ENCODE measurements at regions not wholly inside any gene's neighbourhood (a gene's known extent, or its start where the extent isn't known, plus 50 kb on each side); places are given as distances from the start of the nearest gene placed in this dataset.

- DNase-seq, result no peak
Measured at GRCh38 chr15:96222981-96223380, 107.5 kb upstream of the NR2F2 start.

DNA sequence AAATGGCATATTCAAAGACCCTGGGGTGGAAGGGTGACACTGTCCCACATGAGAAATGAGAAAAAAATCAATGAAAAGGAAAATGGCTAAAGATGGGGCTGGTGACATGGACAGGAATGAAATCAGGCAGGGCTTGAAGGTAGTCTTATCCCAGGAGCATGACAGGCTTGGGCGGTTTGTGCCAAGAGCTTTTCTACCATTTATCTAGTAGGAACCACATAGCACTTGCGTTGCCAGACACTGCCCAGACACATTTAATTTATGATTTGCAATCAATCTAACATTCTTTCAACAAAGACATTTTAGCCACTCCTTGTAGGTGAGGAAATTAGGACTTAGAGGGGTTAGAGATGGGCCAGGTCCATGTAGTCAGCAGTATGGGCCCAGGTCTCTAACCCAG, 106.6 kb upstream of the NR2F2 start:
- no peak for DNase-seq

DNA sequence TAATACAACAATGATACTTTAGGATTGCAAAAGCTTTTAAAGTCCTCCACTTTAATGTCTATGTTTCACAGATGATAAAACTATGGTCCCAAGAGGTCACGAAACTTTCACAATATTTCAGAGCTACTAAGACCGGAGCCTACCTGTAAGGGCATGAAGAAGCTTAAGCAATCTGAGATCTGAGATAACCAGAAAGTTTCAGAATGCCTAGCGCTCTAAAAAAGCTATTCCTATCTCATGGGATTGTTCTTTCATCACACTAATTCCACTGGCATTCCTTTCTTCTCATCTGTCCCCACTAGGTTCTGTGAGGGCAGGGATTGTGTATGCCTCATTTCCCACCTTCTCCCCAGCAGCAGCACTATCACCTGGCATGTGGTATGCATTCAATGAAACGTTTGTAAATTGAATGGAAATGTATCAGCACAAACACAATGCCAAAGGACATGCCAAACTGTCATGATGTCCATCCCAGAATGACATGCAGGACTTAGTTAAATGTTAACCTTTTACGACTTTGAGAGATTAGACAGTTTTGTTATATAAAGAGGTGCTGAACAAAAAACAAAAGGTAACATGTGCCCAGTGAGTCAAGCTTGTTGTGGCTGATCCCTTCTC, 104.7 kb upstream of the NR2F2 start:
- DNase-seq, result no peak

DNA sequence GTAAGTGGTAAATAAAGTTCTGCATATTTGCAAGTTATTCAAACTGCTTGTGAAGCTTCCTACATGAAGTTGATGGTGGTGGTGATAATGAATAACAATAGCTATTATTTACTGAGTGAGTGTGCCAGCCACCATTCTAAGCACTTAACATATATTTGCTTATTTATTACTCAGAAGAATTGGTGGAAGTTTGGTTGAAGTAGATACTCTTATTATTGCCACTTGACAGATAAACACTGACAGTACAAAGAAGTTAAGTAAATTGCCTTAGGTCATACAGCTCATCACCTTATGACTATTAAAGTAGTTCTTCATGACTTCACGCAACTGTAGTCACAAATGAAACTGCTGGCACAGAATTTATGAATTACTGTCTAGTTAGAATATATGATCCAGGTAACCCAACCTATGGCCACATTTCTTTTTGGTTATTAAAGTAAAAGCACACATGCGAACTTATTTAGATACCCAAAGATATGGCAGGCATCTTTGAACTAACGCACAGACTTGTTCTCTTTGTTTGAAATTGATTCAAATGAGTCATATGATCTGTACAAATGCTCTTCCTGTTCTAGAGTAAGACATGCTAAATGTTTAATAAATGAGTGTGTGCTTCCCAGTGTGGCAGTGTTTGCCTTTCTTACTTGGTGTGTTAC, 99.8 kb upstream of the NR2F2 start:
- no peak for DNase-seq

GRCh38 chr15:96232335-96232734, 98.2 kb upstream of the NR2F2 start:
- no peak for DNase-seq

DNA sequence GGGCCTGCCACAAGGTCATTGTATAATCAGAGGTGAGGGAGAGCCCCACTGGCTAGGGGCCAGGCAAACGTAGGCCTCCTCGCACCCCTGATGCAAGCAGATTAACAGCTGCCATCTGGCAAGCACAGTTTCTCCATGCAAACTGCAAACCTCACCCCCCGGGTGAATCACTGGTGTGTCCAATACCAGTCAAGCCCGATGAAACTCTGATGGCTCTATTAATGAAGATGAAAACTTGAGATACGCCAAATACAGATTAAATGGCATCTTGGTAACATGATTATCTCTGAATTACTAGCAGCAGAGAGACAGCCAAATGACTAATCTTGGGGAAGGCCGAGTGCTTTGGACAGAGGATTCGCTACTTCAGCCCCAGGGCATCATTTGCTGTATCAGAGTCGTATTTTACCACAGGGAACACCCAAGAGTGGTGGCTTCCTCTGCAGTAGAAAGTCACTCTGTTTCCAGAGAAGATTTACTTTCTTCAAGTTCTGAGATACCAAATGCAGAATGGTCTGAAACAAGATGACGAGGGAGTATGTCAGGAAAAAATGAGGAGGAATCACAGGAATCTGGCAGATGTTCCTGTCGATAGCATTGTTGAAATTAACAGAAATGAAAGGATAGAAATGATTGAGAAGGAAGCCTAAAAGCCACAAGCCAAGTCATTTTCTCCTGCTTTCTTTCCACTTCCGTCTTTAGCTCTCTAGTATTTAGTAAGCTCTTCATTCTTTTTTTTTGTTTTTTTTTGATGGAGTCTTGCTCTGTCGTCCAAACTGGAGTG, 96.2 kb upstream of the NR2F2 start:
- no peak for DNase-seq

DNA sequence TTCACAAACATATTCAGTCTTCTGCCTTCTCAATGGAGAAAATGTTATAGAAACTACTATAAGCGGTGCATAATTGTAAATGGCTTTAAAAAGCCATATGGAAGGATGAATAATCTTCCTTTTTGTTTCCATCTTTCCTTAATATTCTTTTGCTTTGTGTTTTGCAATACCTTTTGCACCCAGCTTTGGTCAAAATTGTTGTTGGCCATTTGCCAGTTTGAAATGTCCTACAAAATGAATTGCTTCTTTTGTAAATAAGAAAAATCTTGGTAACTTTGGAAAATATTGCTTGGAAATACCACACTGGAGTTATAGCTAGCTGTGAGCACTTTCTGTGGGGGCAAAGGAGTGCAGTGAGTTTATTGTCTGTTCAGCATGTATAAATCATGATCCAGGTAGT, 93.5 kb upstream of the NR2F2 start:
- DNase-seq, result no peak

DNA sequence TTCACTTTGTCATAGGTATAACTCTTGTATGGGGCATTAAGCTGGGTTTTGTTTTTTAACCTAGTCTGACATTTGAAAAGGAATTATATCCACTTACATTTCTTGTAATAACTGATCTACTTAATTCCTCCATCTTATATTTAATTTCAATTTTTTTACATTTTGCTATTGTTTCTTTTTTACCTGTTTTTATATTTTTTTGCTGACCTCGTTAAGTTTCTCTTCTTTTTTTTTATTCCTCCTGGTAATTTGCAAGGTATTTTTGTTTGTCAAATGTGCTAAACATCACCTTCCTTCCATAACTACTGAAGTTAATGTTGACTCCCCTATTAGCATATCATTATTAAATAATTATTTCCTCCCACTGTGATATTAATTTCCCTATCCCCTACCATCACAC, 87.7 kb upstream of the NR2F2 start:
- DNase-seq, result no peak

DNA sequence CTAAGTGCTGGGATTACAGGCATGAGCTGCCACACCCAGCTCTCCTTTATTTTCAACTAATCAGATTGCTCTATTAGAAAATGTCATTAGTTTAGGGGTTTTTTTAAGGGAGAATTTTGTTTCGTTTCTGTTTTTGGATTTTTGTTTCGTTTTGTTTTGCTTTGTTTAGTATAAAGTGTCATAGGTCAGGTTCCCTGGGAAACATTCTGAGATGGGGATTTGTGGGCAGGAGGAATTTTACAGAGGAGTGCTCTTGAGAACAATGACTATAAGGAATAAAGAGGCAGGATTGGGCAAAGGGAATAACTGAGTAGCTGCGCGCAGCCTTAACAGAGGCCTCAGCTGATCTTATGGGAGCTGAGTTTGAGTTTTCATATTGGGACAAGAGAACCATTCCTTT, 86.8 kb upstream of the NR2F2 start:
- no peak for DNase-seq

DNA sequence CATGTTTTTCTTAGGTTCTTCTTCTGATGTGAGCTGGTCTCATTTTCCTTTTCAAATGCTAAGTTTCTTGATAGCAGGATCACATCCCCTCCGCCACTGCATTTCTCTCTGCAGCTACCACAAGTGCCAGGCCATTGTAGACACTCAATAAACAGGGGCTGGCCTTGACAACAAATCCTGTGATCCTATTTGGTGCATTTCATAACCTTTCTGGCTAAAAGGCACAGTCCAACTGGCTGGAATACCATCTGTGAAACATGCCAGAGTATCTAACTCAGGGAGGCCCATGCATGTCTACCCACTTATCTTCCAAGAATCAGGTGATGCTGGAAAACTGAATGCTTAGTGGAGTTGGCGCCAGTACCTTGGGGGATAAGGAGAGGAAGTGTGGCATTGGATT, 85.2 kb upstream of the NR2F2 start:
- no peak for DNase-seq

GRCh38 chr15:96246057-96246456, 84.4 kb upstream of the NR2F2 start:
- DNase-seq, result no peak

DNA sequence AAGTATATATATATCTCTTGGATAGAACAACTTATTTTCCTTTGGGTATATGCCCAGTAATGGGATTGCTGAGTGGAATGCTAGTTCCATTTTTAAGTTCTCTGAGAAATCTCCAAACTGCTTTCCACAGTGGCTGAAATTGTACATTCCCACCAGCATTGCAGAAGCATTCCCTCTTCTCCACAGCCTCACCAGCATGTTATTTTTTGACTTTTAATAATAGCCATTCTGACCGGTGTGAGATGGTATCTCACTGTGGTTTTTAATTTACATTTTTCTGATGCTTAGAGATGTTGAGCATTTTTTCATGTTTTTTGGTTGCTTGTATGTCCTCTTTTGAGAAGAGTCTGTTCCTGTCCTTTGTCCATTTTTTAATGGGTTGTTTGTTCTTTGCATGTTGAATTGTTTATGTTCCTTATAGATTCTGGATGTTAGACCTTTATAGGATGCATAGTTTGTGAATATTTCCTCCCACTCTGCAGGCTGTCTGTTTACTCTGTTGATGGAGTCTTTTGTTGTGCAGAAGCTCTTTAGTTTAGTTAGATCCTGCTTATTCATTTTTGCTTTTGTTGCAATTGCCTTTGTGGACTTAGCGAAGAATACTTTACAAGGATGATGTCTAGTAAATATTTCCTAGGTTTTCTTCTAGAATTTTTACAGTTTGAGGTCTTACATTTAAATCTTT, 82.7 kb upstream of the NR2F2 start:
- DNase-seq, result no peak

GRCh38 chr15:96252148-96252547, 78.4 kb upstream of the NR2F2 start:
- no peak for DNase-seq

- no peak for DNase-seq
Measured at GRCh38 chr15:96253006-96253747, 77.3 kb upstream of the NR2F2 start.

GRCh38 chr15:96254173-96254572, 76.3 kb upstream of the NR2F2 start:
- no peak for DNase-seq

DNA sequence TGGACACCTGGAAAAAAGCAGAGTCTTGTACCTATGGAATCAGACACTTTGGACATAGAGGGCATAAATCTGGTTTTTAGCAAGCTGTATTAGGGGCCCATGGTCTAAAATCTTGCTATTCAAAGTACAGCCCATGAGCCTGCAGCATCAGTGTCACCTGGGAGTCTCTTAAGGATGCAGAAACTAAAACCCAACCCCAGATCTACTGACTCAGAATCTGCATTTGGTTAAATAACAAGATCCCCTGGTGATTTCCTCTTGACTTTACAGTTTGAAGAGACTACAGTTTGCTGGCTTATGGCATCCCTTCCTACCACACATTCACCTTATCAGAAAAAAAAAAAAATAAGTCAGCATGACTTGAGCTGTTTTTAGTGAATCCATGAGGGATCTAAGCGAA, 74.9 kb upstream of the NR2F2 start:
- no peak for DNase-seq

DNA sequence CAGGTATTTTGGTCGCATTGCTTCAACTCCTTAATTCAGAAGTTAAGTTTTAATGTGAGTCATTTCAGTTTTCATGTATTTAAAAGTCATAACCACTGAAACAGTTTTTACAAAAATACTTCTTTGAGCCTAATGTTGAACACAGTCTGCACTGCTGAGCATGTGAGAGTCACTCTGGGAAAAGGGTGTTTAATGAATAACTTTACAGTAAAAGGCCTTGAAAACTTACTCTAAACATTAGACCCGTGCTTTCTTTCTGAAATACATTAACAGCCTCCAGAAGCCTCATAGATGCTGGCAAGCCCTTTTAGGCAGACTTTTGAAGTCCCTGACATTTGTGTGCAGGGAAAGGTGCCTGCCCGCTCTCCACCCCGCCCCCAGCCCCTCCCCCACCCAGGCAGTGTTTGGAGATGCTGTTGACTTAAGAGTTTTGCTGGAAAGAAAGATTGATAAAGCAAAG, 68.9 kb upstream of the NR2F2 start:
- DNase-seq, result no peak

DNA sequence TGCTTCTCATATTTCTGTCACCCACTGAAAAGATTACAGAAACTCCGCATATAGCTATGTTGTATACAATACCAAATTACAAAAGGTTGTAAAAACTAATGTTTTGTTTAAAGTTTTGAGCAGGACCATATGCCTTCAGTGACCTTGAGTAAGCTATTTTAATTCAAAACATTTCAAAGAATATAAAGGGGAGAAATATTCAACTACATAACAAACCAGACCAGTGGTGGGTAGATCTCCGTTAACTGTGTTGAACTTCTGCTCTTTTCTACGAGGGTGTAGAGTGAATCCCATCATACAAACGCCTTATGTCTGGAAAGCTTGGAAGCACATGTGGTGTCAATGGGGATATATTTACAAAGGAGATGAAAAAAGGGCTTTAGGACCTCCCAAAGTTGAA, 68.4 kb upstream of the NR2F2 start:
- no peak for DNase-seq

DNA sequence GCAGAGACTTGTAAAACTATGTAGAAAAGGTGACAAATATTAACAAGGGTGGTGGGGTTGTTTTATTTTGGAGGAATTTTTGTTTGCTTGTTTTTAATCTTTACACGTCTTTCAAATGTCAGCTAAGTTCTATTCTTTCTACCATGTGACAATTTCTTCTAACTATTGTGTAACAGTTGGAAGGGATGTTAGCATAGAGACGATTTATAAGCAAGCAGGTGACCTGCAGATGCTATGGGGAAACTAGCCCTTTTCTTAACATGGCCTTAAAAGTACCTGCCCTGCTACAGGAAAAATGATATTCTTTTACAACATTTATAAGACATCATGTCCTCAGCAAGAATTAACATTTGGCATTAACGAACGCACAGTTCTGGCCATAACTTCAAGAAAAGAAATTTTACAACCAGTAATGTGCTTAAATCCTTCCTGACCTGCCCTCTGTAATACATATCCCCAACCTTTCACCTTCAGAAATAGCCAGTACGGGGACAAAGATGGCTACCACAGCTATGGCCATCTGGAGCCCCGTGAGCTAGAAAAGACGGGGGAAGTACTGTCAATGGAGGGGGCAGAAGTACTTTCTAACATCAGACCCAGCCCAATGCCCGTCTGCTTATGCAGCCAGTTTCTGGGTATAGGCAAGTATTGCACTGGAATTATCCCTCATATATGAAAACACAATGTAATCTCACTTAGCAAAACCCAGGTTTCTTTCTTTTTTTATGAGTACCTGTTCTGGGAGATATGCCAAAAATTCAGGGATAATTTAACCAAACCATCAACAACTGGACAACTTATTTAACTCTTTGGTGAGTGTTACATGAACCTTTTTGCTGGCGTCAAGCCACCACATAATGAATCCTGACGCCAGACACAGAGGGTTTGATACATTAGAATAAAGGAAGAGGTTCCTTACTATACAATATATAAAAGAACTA, 67.7 kb upstream of the NR2F2 start:
- DNase-seq, result no peak

DNA sequence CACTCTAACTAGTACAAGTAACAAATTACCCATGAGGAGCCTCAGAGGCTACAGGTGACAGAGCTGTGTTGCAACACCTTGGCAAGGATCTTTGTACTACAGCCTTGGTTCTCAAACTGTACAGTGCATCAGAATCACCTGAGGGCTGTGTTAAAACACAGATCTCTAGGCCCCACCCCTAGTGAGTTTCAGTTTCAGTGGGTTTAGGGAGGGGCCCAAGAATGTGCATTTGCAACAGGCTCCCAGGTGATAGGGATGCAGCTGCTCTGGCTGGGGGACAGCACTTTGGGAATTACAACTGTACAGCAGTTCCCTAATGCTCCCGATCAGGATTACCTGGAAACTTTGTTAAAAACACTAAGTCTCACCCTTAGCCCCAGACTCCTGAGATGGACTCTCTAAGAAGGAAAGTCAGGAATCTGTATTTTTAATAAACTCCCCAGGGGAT, 66.1 kb upstream of the NR2F2 start:
- DNase-seq, result no peak

- no peak for DNase-seq
Measured at GRCh38 chr15:96264801-96265515, 65.5 kb upstream of the NR2F2 start.

Measured in NCI-H146 (cell line).